Endodermal cell (in vitro differentiated cells): ENCODE measurements at regions not wholly inside any gene's neighbourhood (a gene's known extent, or its start where the extent isn't known, plus 50 kb on each side); places are given as distances from the start of the nearest gene placed in this dataset.
A peak's percentile ranks its signal among the peaks of the same experiment; 100 is the strongest.

Experiments
- DNase-seq: peaks from one replicate; pipeline ENCODE4 v3.0.0-alpha.2; 2017
- H3K27ac ChIP-seq: 2 replicates; pipeline ENCODE4 v1.5.1; 2013; ENCODE audit warnings: mild to moderate bottlenecking, low read depth, low read length, moderate library complexity
- H3K27me3 ChIP-seq: 2 replicates; pipeline ENCODE4 v1.6.1; 2013; ENCODE audit warnings: mild to moderate bottlenecking, low read length, moderate library complexity; ENCODE audit not compliant: insufficient read depth, control insufficient read depth, poor library complexity, severe bottlenecking
- H3K36me3 ChIP-seq: 2 replicates; pipeline ENCODE4 v1.7.0; 2013; ENCODE audit warnings: mild to moderate bottlenecking, low read length, moderate library complexity; ENCODE audit not compliant: control insufficient read depth, insufficient read depth
- H3K4me1 ChIP-seq: one replicate; pipeline ENCODE4 v1.7.0; 2013; ENCODE audit warnings: low read length; ENCODE audit not compliant: control insufficient read depth, insufficient read depth
- H3K4me3 ChIP-seq: 2 replicates; pipeline ENCODE4 v1.5.1; 2013; ENCODE audit warnings: mild to moderate bottlenecking, low read length, moderate library complexity
- H3K9ac ChIP-seq: 2 replicates; pipeline ENCODE4 v1.6.1; 2013; ENCODE audit warnings: mild to moderate bottlenecking, low read length, moderate library complexity; ENCODE audit not compliant: poor library complexity, severe bottlenecking; ENCODE audit errors: extremely low read depth
- H3K9me3 ChIP-seq: 2 replicates; pipeline ENCODE4 v1.6.1; 2013; ENCODE audit warnings: mild to moderate bottlenecking, low read length, moderate library complexity; ENCODE audit not compliant: control insufficient read depth
- H3K27ac Mint-ChIP-seq: 2 replicates; pipeline ENCODE4 v1.8.0; 2020; ENCODE audit warnings: mixed read lengths
- H3K27me3 Mint-ChIP-seq: 2 replicates; pipeline ENCODE4 v1.8.0; 2021; ENCODE audit warnings: mild to moderate bottlenecking, mixed read lengths; ENCODE audit not compliant: insufficient read depth
- H3K36me3 Mint-ChIP-seq: 2 replicates; pipeline ENCODE4 v1.8.0; 2020; ENCODE audit warnings: low read depth, mixed read lengths
- H3K4me1 Mint-ChIP-seq: 2 replicates; pipeline ENCODE4 v1.8.0; 2020; ENCODE audit warnings: mixed read lengths
- H3K4me3 Mint-ChIP-seq: 2 replicates; pipeline ENCODE4 v1.8.0; 2020; ENCODE audit warnings: mild to moderate bottlenecking, moderate library complexity, mixed read lengths
- H3K9me3 Mint-ChIP-seq: 2 replicates; pipeline ENCODE4 v1.8.0; 2020; ENCODE audit warnings: mild to moderate bottlenecking, mixed read lengths
- CTCF ChIP-seq: fragments of 200-600 bp; sonication (generic); conservative IDR thresholded peaks from 2 replicates; pipeline ENCODE4 v1.5.0; 2021; ENCODE audit warnings: antibody characterized with exemption, mild to moderate bottlenecking
- WGBS, 2 experiments: methylation state at CpG; one replicate each; pipeline versions ENCODE4 v1.1.5 to v1.1.7; 2013; ENCODE audit warnings: missing lambda C conversion rate in 2 of 2, mixed read lengths in 1 of 2; ENCODE audit not compliant: insufficient coverage in 1 of 2, insufficient read length in 1 of 2; 5-methylcytosine and 5-hydroxymethylcytosine counted together

- no peaks in the 10 kb centered on the region for H3K36me3 Mint-ChIP-seq
- H3K4me1 ChIP-seq, result no peaks in the 10 kb centered on the region
- H3K27me3 ChIP-seq, result no peaks in the 10 kb centered on the region
- no peaks in the 10 kb centered on the region for H3K9me3 Mint-ChIP-seq
- no peak overlapping the region for H3K4me3 Mint-ChIP-seq
- H3K4me1 Mint-ChIP-seq, result no peaks in the 10 kb centered on the region
- no peak overlapping the region for H3K9ac ChIP-seq
- WGBS, 2 experiments, result 85 to 94% methylated on average over 2 of the region's 2 CpGs
- no peak overlapping the region for H3K4me3 ChIP-seq
- H3K9me3 ChIP-seq, result no peaks in the 10 kb centered on the region
- no peak for DNase-seq
- TF ChIP-seq CTCF, result no peak
- peak overlapping the region; percentile 12 for H3K27ac Mint-ChIP-seq
- H3K27me3 Mint-ChIP-seq, result no peaks in the 10 kb centered on the region
- no peak overlapping the region for H3K27ac ChIP-seq
- no peaks in the 10 kb centered on the region for H3K36me3 ChIP-seq
Measured at GRCh38 chr7:109154748-109155147, 585.1 kb downstream of the DNAJB9 start.

GRCh38 chr7:109158246-109158645 is 588.6 kb downstream of the DNAJB9 start:
- Mint-ChIP-seq H3K4me1 (peaks cover 4% of the 10 kb centered on the region), H3K27ac (no peak overlapping the region), H3K4me3 (no peak overlapping the region), H3K9me3 (no peaks in the 10 kb centered on the region), H3K36me3 (no peaks in the 10 kb centered on the region), H3K27me3 (no peaks in the 10 kb centered on the region)
- Histone ChIP-seq H3K36me3 (no peaks in the 10 kb centered on the region), H3K4me1 (no peaks in the 10 kb centered on the region), H3K9ac (no peak overlapping the region), H3K27me3 (no peaks in the 10 kb centered on the region), H3K9me3 (no peaks in the 10 kb centered on the region), H3K27ac (no peak overlapping the region), H3K4me3 (no peak overlapping the region)
- TF ChIP-seq CTCF, result no peak
- 81% methylated on average over 3 of the region's 3 CpGs; no CpG with 5 or more reads in 1 of the 2 experiments for WGBS, 2 experiments
- no peak for DNase-seq

GRCh38 chr7:109176661-109177060 is 607.0 kb downstream of the DNAJB9 start:
- TF ChIP-seq CTCF, result no peak
- Histone ChIP-seq H3K27me3 (no peaks in the 10 kb centered on the region), H3K4me3 (no peak overlapping the region), H3K4me1 (no peaks in the 10 kb centered on the region), H3K9me3 (peaks cover 11% of the 10 kb centered on the region), H3K36me3 (no peaks in the 10 kb centered on the region), H3K9ac (no peak overlapping the region), H3K27ac (no peak overlapping the region)
- H3K4me1 Mint-ChIP-seq, result no peaks in the 10 kb centered on the region
- no peak overlapping the region for H3K4me3 Mint-ChIP-seq
- no peaks in the 10 kb centered on the region for H3K36me3 Mint-ChIP-seq
- H3K9me3 Mint-ChIP-seq, result peaks cover 1% of the 10 kb centered on the region
- no peak overlapping the region for H3K27ac Mint-ChIP-seq
- H3K27me3 Mint-ChIP-seq, result no peaks in the 10 kb centered on the region
- DNase-seq, result no peak
